ENCODE measurements at regions not wholly inside any gene's neighbourhood (a gene's known extent, or its start where the extent isn't known, plus 50 kb on each side); places are given as distances from the start of the nearest gene placed in this dataset.

GRCh38 chr2:126504949-126505348 lies 151.0 kb upstream of the GYPC start:
- Histone ChIP-seq H3K36me3 (ENCODE audit: control insufficient read depth in 1 of 2, insufficient read depth in 2 of 2, low read length in 2 of 2) (no peaks in the 10 kb centered on the region), H3K4me3 (ENCODE audit: low read depth in 1 of 2, low read length in 2 of 2) (no peak overlapping the region), H3K27me3 (ENCODE audit: control insufficient read depth in 1 of 2, insufficient read depth in 2 of 2, low read length in 2 of 2) (no peaks in the 10 kb centered on the region), H3K27ac (ENCODE audit: low read depth, low read length) (no peak overlapping the region), H3K9me3 (ENCODE audit: control insufficient read depth in 1 of 2, low read length in 2 of 2) (no peaks in the 10 kb centered on the region), H3K9ac (ENCODE audit: low read depth in 1 of 2, low read length in 2 of 2) (no peak overlapping the region), H3K4me1 (ENCODE audit: control insufficient read depth in 1 of 2, insufficient read depth in 2 of 2, low read length in 2 of 2) (no peaks in the 10 kb centered on the region)

GRCh38 chr2:126506786-126507185 lies 149.2 kb upstream of the GYPC start:
- no peak overlapping the region for H3K9ac ChIP-seq (ENCODE audit: low read depth in 1 of 2, low read length in 2 of 2)

GRCh38 chr2:126507425-126507911 lies 148.5 kb upstream of the GYPC start:
- Histone ChIP-seq H3K4me1 (ENCODE audit: control insufficient read depth in 1 of 2, insufficient read depth in 2 of 2, low read length in 2 of 2) (no peaks in the 10 kb centered on the region), H3K27ac (ENCODE audit: low read depth, low read length) (no peak overlapping the region), H3K4me3 (ENCODE audit: low read depth in 1 of 2, low read length in 2 of 2) (no peak overlapping the region), H3K9ac (ENCODE audit: low read depth in 1 of 2, low read length in 2 of 2) (no peak overlapping the region), H3K9me3 (ENCODE audit: control insufficient read depth in 1 of 2, low read length in 2 of 2) (no peaks in the 10 kb centered on the region), H3K27me3 (ENCODE audit: control insufficient read depth in 1 of 2, insufficient read depth in 2 of 2, low read length in 2 of 2) (no peaks in the 10 kb centered on the region), H3K36me3 (ENCODE audit: control insufficient read depth in 1 of 2, insufficient read depth in 2 of 2, low read length in 2 of 2) (no peaks in the 10 kb centered on the region)

More at GRCh38 chr2:126506786-126507185, 149.2 kb upstream of the GYPC start:
- Histone ChIP-seq H3K9me3 (ENCODE audit: control insufficient read depth in 1 of 2, low read length in 2 of 2) (no peaks in the 10 kb centered on the region), H3K27me3 (ENCODE audit: control insufficient read depth in 1 of 2, insufficient read depth in 2 of 2, low read length in 2 of 2) (no peaks in the 10 kb centered on the region), H3K4me1 (ENCODE audit: control insufficient read depth in 1 of 2, insufficient read depth in 2 of 2, low read length in 2 of 2) (no peaks in the 10 kb centered on the region), H3K4me3 (ENCODE audit: low read depth in 1 of 2, low read length in 2 of 2) (no peak overlapping the region), H3K27ac (ENCODE audit: low read depth, low read length) (no peak overlapping the region), H3K36me3 (ENCODE audit: control insufficient read depth in 1 of 2, insufficient read depth in 2 of 2, low read length in 2 of 2) (no peaks in the 10 kb centered on the region)

- H3K9ac ChIP-seq (ENCODE audit: low read depth in 1 of 2, low read length in 2 of 2) = no peak overlapping the region
- no peaks in the 10 kb centered on the region for H3K4me1 ChIP-seq (ENCODE audit: control insufficient read depth in 1 of 2, insufficient read depth in 2 of 2, low read length in 2 of 2)
- H3K36me3 ChIP-seq (ENCODE audit: control insufficient read depth in 1 of 2, insufficient read depth in 2 of 2, low read length in 2 of 2) = no peaks in the 10 kb centered on the region
- no peaks in the 10 kb centered on the region for H3K27me3 ChIP-seq (ENCODE audit: control insufficient read depth in 1 of 2, insufficient read depth in 2 of 2, low read length in 2 of 2)
- no peak overlapping the region for H3K27ac ChIP-seq (ENCODE audit: low read depth, low read length)
- peaks cover 0 to under 1% of the 10 kb centered on the region in 2 donors for H3K9me3 ChIP-seq (ENCODE audit: control insufficient read depth in 1 of 2, low read length in 2 of 2)
- no peak overlapping the region for H3K4me3 ChIP-seq (ENCODE audit: low read depth in 1 of 2, low read length in 2 of 2)
These were observed 145.6 kb upstream of the GYPC start for GRCh38 chr2:126510356-126510755.

- H3K4me3 ChIP-seq (ENCODE audit: low read depth in 1 of 2, low read length in 2 of 2) = no peak overlapping the region
- no peaks in the 10 kb centered on the region for H3K4me1 ChIP-seq (ENCODE audit: control insufficient read depth in 1 of 2, insufficient read depth in 2 of 2, low read length in 2 of 2)
- H3K9me3 ChIP-seq (ENCODE audit: control insufficient read depth in 1 of 2, low read length in 2 of 2) = peaks cover 0 to 2% of the 10 kb centered on the region in 2 donors
- no peaks in the 10 kb centered on the region for H3K36me3 ChIP-seq (ENCODE audit: control insufficient read depth in 1 of 2, insufficient read depth in 2 of 2, low read length in 2 of 2)
- no peaks in the 10 kb centered on the region for H3K27me3 ChIP-seq (ENCODE audit: control insufficient read depth in 1 of 2, insufficient read depth in 2 of 2, low read length in 2 of 2)
- no peak overlapping the region for H3K9ac ChIP-seq (ENCODE audit: low read depth in 1 of 2, low read length in 2 of 2)
- no peak overlapping the region for H3K27ac ChIP-seq (ENCODE audit: low read depth, low read length)
These were observed 145.0 kb upstream of the GYPC start for GRCh38 chr2:126510960-126511359.

- Histone ChIP-seq H3K36me3 (ENCODE audit: control insufficient read depth in 1 of 2, insufficient read depth in 2 of 2, low read length in 2 of 2) (no peaks in the 10 kb centered on the region), H3K27ac (ENCODE audit: low read depth, low read length) (no peak overlapping the region), H3K4me1 (ENCODE audit: control insufficient read depth in 1 of 2, insufficient read depth in 2 of 2, low read length in 2 of 2) (no peaks in the 10 kb centered on the region), H3K27me3 (ENCODE audit: control insufficient read depth in 1 of 2, insufficient read depth in 2 of 2, low read length in 2 of 2) (no peaks in the 10 kb centered on the region), H3K9ac (ENCODE audit: low read depth in 1 of 2, low read length in 2 of 2) (no peak overlapping the region), H3K4me3 (ENCODE audit: low read depth in 1 of 2, low read length in 2 of 2) (no peak overlapping the region), H3K9me3 (ENCODE audit: control insufficient read depth in 1 of 2, low read length in 2 of 2) (peaks cover 0 to 2% of the 10 kb centered on the region in 2 donors)
These were observed 143.9 kb upstream of the GYPC start for GRCh38 chr2:126512026-126512425.

GRCh38 chr2:126513033-126513432 lies 142.9 kb upstream of the GYPC start:
- Histone ChIP-seq H3K4me3 (ENCODE audit: low read depth in 1 of 2, low read length in 2 of 2) (no peak overlapping the region), H3K27ac (ENCODE audit: low read depth, low read length) (no peak overlapping the region), H3K36me3 (ENCODE audit: control insufficient read depth in 1 of 2, insufficient read depth in 2 of 2, low read length in 2 of 2) (no peaks in the 10 kb centered on the region), H3K9ac (ENCODE audit: low read depth in 1 of 2, low read length in 2 of 2) (no peak overlapping the region), H3K27me3 (ENCODE audit: control insufficient read depth in 1 of 2, insufficient read depth in 2 of 2, low read length in 2 of 2) (no peaks in the 10 kb centered on the region), H3K9me3 (ENCODE audit: control insufficient read depth in 1 of 2, low read length in 2 of 2) (peaks cover 0 to 2% of the 10 kb centered on the region in 2 donors), H3K4me1 (ENCODE audit: control insufficient read depth in 1 of 2, insufficient read depth in 2 of 2, low read length in 2 of 2) (no peaks in the 10 kb centered on the region)

- H3K4me1 ChIP-seq (ENCODE audit: control insufficient read depth in 1 of 2, insufficient read depth in 2 of 2, low read length in 2 of 2) = no peaks in the 10 kb centered on the region
- no peak overlapping the region for H3K27ac ChIP-seq (ENCODE audit: low read depth, low read length)
- H3K4me3 ChIP-seq (ENCODE audit: low read depth in 1 of 2, low read length in 2 of 2) = no peak overlapping the region
- H3K9me3 ChIP-seq (ENCODE audit: control insufficient read depth in 1 of 2, low read length in 2 of 2) = peaks cover 0 to 2% of the 10 kb centered on the region in 2 donors
- no peaks in the 10 kb centered on the region for H3K36me3 ChIP-seq (ENCODE audit: control insufficient read depth in 1 of 2, insufficient read depth in 2 of 2, low read length in 2 of 2)
- no peaks in the 10 kb centered on the region for H3K27me3 ChIP-seq (ENCODE audit: control insufficient read depth in 1 of 2, insufficient read depth in 2 of 2, low read length in 2 of 2)
- H3K9ac ChIP-seq (ENCODE audit: low read depth in 1 of 2, low read length in 2 of 2) = no peak overlapping the region
These were observed 140.5 kb upstream of the GYPC start for GRCh38 chr2:126515471-126515870.

- Histone ChIP-seq H3K27me3 (ENCODE audit: control insufficient read depth in 1 of 2, insufficient read depth in 2 of 2, low read length in 2 of 2) (no peaks in the 10 kb centered on the region), H3K27ac (ENCODE audit: low read depth, low read length) (no peak overlapping the region), H3K4me1 (ENCODE audit: control insufficient read depth in 1 of 2, insufficient read depth in 2 of 2, low read length in 2 of 2) (no peaks in the 10 kb centered on the region), H3K36me3 (ENCODE audit: control insufficient read depth in 1 of 2, insufficient read depth in 2 of 2, low read length in 2 of 2) (no peaks in the 10 kb centered on the region), H3K4me3 (ENCODE audit: low read depth in 1 of 2, low read length in 2 of 2) (no peak overlapping the region), H3K9ac (ENCODE audit: low read depth in 1 of 2, low read length in 2 of 2) (no peak overlapping the region), H3K9me3 (ENCODE audit: control insufficient read depth in 1 of 2, low read length in 2 of 2) (peaks cover 0 to 2% of the 10 kb centered on the region in 2 donors)
These were observed 137.8 kb upstream of the GYPC start for GRCh38 chr2:126518196-126518595.

- H3K4me3 ChIP-seq (ENCODE audit: low read depth in 1 of 2, low read length in 2 of 2) = no peak overlapping the region
These were observed 128.0 kb upstream of the GYPC start for GRCh38 chr2:126527836-126528490.

More at GRCh38 chr2:126527836-126528490, 128.0 kb upstream of the GYPC start:
- Histone ChIP-seq H3K27ac (ENCODE audit: low read depth, low read length) (no peak overlapping the region), H3K36me3 (ENCODE audit: control insufficient read depth in 1 of 2, insufficient read depth in 2 of 2, low read length in 2 of 2) (no peaks in the 10 kb centered on the region), H3K9me3 (ENCODE audit: control insufficient read depth in 1 of 2, low read length in 2 of 2) (no peaks in the 10 kb centered on the region), H3K4me1 (ENCODE audit: control insufficient read depth in 1 of 2, insufficient read depth in 2 of 2, low read length in 2 of 2) (no peaks in the 10 kb centered on the region), H3K9ac (ENCODE audit: low read depth in 1 of 2, low read length in 2 of 2) (no peak overlapping the region), H3K27me3 (ENCODE audit: control insufficient read depth in 1 of 2, insufficient read depth in 2 of 2, low read length in 2 of 2) (no peaks in the 10 kb centered on the region)
